ENCODE measurements at regions not wholly inside any gene's neighbourhood (a gene's known extent, or its start where the extent isn't known, plus 50 kb on each side); places are given as distances from the start of the nearest gene placed in this dataset.

DNA sequence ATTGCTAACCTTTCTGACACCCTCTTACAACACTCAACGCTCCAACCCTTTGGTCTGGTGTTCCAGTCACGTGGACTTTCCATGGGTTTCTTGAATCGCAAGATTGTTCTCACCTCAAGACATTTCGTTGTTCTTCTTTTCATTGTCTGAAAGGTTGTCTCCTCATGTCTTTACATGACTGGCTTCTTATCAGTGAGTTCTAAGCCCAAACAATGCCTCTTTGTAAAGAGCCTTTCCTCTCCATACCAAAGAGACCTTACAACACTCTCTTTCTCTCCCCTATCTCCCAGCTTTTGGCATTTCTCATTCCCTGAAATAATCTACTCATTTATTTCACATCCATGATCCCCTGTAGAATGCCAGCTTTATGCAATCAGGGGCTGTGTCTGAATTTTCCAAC, 1144.8 kb downstream of the AACS start:
- TF ChIP-seq, protein P1, sequence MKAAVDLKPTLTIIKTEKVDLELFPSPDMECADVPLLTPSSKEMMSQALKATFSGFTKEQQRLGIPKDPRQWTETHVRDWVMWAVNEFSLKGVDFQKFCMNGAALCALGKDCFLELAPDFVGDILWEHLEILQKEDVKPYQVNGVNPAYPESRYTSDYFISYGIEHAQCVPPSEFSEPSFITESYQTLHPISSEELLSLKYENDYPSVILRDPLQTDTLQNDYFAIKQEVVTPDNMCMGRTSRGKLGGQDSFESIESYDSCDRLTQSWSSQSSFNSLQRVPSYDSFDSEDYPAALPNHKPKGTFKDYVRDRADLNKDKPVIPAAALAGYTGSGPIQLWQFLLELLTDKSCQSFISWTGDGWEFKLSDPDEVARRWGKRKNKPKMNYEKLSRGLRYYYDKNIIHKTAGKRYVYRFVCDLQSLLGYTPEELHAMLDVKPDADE (IDR thresholded peaks at IDR 0.05), result no peak
- TF ChIP-seq, protein P2, sequence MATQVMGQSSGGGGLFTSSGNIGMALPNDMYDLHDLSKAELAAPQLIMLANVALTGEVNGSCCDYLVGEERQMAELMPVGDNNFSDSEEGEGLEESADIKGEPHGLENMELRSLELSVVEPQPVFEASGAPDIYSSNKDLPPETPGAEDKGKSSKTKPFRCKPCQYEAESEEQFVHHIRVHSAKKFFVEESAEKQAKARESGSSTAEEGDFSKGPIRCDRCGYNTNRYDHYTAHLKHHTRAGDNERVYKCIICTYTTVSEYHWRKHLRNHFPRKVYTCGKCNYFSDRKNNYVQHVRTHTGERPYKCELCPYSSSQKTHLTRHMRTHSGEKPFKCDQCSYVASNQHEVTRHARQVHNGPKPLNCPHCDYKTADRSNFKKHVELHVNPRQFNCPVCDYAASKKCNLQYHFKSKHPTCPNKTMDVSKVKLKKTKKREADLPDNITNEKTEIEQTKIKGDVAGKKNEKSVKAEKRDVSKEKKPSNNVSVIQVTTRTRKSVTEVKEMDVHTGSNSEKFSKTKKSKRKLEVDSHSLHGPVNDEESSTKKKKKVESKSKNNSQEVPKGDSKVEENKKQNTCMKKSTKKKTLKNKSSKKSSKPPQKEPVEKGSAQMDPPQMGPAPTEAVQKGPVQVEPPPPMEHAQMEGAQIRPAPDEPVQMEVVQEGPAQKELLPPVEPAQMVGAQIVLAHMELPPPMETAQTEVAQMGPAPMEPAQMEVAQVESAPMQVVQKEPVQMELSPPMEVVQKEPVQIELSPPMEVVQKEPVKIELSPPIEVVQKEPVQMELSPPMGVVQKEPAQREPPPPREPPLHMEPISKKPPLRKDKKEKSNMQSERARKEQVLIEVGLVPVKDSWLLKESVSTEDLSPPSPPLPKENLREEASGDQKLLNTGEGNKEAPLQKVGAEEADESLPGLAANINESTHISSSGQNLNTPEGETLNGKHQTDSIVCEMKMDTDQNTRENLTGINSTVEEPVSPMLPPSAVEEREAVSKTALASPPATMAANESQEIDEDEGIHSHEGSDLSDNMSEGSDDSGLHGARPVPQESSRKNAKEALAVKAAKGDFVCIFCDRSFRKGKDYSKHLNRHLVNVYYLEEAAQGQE (IDR thresholded peaks at IDR 0.05; ENCODE audit: unreplicated experiment), result no peak
- TF ChIP-seq JUNB (IDR thresholded peaks at IDR 0.05; ENCODE audit: unreplicated experiment) (no peak), EZH2 (IDR thresholded peaks at IDR 0.05; ENCODE audit: low read depth, unreplicated experiment) (no peak)
- TF ChIP-seq, protein P3, sequence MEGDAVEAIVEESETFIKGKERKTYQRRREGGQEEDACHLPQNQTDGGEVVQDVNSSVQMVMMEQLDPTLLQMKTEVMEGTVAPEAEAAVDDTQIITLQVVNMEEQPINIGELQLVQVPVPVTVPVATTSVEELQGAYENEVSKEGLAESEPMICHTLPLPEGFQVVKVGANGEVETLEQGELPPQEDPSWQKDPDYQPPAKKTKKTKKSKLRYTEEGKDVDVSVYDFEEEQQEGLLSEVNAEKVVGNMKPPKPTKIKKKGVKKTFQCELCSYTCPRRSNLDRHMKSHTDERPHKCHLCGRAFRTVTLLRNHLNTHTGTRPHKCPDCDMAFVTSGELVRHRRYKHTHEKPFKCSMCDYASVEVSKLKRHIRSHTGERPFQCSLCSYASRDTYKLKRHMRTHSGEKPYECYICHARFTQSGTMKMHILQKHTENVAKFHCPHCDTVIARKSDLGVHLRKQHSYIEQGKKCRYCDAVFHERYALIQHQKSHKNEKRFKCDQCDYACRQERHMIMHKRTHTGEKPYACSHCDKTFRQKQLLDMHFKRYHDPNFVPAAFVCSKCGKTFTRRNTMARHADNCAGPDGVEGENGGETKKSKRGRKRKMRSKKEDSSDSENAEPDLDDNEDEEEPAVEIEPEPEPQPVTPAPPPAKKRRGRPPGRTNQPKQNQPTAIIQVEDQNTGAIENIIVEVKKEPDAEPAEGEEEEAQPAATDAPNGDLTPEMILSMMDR (conservative IDR thresholded peaks at IDR 0.05; ENCODE audit: low read depth in 2 of 2), result no peak
